Glutamatergic neuron (in vitro differentiated cells): ENCODE measurements at regions not wholly inside any gene's neighbourhood (a gene's known extent, or its start where the extent isn't known, plus 50 kb on each side); places are given as distances from the start of the nearest gene placed in this dataset.

Experiments
- DNase-seq: peaks from one replicate; pipeline ENCODE4 v3.0.0; 2022
- H3K27ac Mint-ChIP-seq: one replicate; pipeline ENCODE4 v1.8.0; 2020; ENCODE audit warnings: mild to moderate bottlenecking, mixed read lengths, inconsistent platforms; ENCODE audit not compliant: unreplicated experiment
- H3K27me3 Mint-ChIP-seq: one replicate; pipeline ENCODE4 v1.8.0; 2020; ENCODE audit warnings: mild to moderate bottlenecking, moderate library complexity, mixed read lengths, inconsistent platforms; ENCODE audit not compliant: unreplicated experiment
- H3K36me3 Mint-ChIP-seq: one replicate; pipeline ENCODE4 v1.8.0; 2020; ENCODE audit warnings: mild to moderate bottlenecking, mixed read lengths, inconsistent platforms; ENCODE audit not compliant: unreplicated experiment
- H3K4me1 Mint-ChIP-seq: one replicate; pipeline ENCODE4 v1.8.0; 2020; ENCODE audit warnings: mild to moderate bottlenecking, low read depth, mixed read lengths, inconsistent platforms; ENCODE audit not compliant: unreplicated experiment
- H3K4me3 Mint-ChIP-seq: one replicate; pipeline ENCODE4 v1.8.0; 2020; ENCODE audit warnings: mild to moderate bottlenecking, mixed read lengths, inconsistent platforms; ENCODE audit not compliant: unreplicated experiment
- H3K9me3 Mint-ChIP-seq: one replicate; pipeline ENCODE4 v1.8.0; 2020; ENCODE audit warnings: mild to moderate bottlenecking, moderate library complexity, mixed read lengths, inconsistent platforms; ENCODE audit not compliant: unreplicated experiment
- TF ChIP-seq, protein P1 (sequence below): fragments of 200-600 bp; sonication (generic); IDR thresholded peaks from one replicate; pipeline ENCODE4 v1.5.0; 2021; ENCODE audit not compliant: partially characterized antibody, unreplicated experiment

DNA sequence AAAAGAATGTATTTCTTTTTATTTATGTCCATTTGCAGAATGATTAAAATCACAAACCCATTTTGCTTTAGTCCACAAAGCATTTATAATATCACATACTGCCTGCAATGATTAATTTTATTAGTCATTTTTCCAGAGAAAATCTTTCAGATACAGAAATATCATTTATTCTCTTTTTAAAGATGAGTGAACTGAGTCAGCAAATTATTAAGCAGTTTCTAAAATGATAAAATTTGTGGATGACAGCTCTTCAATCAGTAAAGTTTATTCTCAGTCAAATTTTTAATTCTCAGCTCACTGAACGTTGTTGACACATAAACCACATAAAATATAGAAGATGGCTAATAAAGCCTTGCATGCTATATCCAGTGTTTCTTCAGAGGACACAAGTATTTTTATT, 485.5 kb downstream of the PRR32 start:
- Mint-ChIP-seq H3K27me3 (no peaks in the 10 kb centered on the region), H3K27ac (no peak overlapping the region), H3K4me1 (no peaks in the 10 kb centered on the region), H3K4me3 (no peak overlapping the region), H3K36me3 (no peaks in the 10 kb centered on the region), H3K9me3 (peaks cover 2% of the 10 kb centered on the region)
- TF ChIP-seq, protein P1, sequence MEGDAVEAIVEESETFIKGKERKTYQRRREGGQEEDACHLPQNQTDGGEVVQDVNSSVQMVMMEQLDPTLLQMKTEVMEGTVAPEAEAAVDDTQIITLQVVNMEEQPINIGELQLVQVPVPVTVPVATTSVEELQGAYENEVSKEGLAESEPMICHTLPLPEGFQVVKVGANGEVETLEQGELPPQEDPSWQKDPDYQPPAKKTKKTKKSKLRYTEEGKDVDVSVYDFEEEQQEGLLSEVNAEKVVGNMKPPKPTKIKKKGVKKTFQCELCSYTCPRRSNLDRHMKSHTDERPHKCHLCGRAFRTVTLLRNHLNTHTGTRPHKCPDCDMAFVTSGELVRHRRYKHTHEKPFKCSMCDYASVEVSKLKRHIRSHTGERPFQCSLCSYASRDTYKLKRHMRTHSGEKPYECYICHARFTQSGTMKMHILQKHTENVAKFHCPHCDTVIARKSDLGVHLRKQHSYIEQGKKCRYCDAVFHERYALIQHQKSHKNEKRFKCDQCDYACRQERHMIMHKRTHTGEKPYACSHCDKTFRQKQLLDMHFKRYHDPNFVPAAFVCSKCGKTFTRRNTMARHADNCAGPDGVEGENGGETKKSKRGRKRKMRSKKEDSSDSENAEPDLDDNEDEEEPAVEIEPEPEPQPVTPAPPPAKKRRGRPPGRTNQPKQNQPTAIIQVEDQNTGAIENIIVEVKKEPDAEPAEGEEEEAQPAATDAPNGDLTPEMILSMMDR, result no peak
- no peak for DNase-seq

DNA sequence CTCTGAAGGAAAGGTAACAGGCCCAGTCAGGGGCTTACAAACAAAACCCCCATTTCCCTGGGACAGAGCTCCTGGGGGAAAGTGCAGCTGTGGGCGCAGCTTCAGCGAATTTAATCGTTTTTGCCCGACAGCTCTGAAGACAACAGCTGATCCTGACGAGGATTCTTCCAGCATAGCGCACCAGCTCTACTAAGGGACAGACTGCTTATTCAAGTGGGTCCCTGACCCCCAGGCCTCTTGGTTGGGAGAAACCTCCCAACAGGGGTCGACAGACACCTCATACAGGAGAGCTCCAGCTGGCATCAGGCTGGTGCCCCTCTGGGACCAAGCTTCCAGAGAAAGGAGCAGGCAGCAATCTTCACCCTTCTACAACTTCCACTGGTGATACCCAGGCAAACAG, 486.7 kb downstream of the PRR32 start:
- Mint-ChIP-seq H3K36me3 (no peaks in the 10 kb centered on the region), H3K9me3 (peaks cover 2% of the 10 kb centered on the region), H3K27me3 (no peaks in the 10 kb centered on the region), H3K4me1 (no peaks in the 10 kb centered on the region), H3K27ac (no peak overlapping the region), H3K4me3 (no peak overlapping the region)
- DNase-seq, result no peak
- TF ChIP-seq, protein P1, result no peak

DNA sequence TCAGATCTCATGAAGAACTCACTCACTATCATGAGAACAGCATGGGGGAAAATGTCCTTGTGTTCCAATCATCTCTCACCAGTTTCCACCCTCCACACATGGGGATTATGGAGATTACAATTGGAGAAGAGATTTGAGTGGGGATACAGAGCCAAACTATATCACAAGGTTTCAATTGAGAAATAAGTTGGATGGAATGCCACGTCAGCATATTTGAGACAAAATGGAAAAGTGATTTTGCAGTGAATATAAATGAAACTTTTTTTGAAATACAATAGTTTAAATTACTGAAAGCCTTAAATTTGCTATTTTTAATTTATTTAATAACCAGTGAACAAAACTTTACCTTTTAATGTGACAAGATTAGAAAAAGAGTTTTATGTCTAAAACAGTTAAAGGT, 494.1 kb downstream of the PRR32 start:
- H3K27ac Mint-ChIP-seq, result no peak overlapping the region
- H3K27me3 Mint-ChIP-seq, result peaks cover 1% of the 10 kb centered on the region
- H3K36me3 Mint-ChIP-seq, result no peaks in the 10 kb centered on the region
- H3K4me1 Mint-ChIP-seq, result no peaks in the 10 kb centered on the region
- H3K9me3 Mint-ChIP-seq, result no peaks in the 10 kb centered on the region
- DNase-seq, result no peak
- TF ChIP-seq, protein P1, result no peak
- no peak overlapping the region for H3K4me3 Mint-ChIP-seq

DNA sequence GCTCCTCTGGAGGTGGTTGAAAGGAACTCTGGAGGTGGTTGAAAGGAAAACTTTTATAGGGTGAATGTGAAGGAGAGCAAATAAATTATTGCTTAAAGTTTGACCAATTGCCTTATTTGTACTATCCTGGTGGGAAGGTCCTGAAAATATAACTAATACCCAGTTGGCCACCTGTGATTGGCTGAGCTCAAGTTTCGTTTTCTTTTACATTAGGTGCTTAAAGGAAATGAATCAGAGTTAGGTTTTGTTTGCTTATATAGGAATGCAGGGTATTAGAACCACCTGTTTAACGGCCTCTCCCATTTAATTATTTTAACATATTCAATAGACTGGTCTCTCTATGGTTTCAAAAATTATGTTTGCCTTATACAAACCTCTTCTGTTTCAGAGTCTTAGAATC, 497.6 kb downstream of the PRR32 start:
- no peaks in the 10 kb centered on the region for H3K27me3 Mint-ChIP-seq
- TF ChIP-seq, protein P1, result no peak
- no peak for DNase-seq
- H3K27ac Mint-ChIP-seq, result no peak overlapping the region
- no peaks in the 10 kb centered on the region for H3K36me3 Mint-ChIP-seq
- H3K9me3 Mint-ChIP-seq, result no peaks in the 10 kb centered on the region
- H3K4me1 Mint-ChIP-seq, result no peaks in the 10 kb centered on the region
- no peak overlapping the region for H3K4me3 Mint-ChIP-seq

DNA sequence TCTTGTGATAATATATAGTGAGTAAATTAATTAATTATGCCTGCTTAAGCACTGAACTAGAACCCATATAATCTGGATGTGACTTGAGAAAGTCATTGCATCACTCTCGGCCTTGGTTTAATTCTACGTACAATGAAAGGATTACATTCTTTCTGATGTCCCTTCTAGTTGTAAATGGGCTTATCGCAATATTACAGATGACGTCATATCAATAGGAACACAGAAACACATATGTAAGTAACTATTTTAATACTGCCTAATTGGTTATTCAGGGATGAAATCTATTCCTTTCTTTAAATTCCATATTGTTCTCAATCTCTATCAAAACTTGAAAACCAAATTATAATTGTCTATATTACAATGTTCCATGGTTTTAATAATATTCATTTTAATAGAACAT, 504.6 kb downstream of the PRR32 start:
- no peaks in the 10 kb centered on the region for H3K27me3 Mint-ChIP-seq
- no peak overlapping the region for H3K27ac Mint-ChIP-seq
- TF ChIP-seq, protein P1, result no peak
- H3K36me3 Mint-ChIP-seq, result no peaks in the 10 kb centered on the region
- no peaks in the 10 kb centered on the region for H3K9me3 Mint-ChIP-seq
- no peaks in the 10 kb centered on the region for H3K4me1 Mint-ChIP-seq
- H3K4me3 Mint-ChIP-seq, result no peak overlapping the region
- no peak for DNase-seq
